Fibroblast of lung (primary cell): ENCODE measurements at regions not wholly inside any gene's neighbourhood (a gene's known extent, or its start where the extent isn't known, plus 50 kb on each side); places are given as distances from the start of the nearest gene placed in this dataset.

ENCODE experiments used
- CTCF ChIP-seq, 2 donors: IDR thresholded peaks in 1 of 2; conservative IDR thresholded peaks in 1 of 2; 1 replicate in 1 of 2; 2 replicates in 1 of 2; pipeline ENCODE4 v1.5.1; 2011 to 2012; ENCODE audit warnings: low read length in 2 of 2, control low read depth in 1 of 2, inconsistent platforms in 1 of 2, low read depth in 1 of 2, mild to moderate bottlenecking in 1 of 2
- EZH2 ChIP-seq: IDR thresholded peaks from 2 replicates; pipeline ENCODE4 v1.5.1; 2012; ENCODE audit warnings: low read length, control low read depth, mild to moderate bottlenecking; ENCODE audit errors: missing control alignments

GRCh38 chr3:15861163-15861562, 63.4 kb upstream of the ANKRD28 start:
- no peak for TF ChIP-seq EZH2
- no peak for TF ChIP-seq CTCF (conservative IDR thresholded peaks at IDR 0.05 in 1 of 2, IDR thresholded peaks at IDR 0.05 in 1 of 2; ENCODE audit: low read depth in 1 of 2, low read length in 2 of 2)
